PFSK-1 (cell line): ENCODE measurements at regions not wholly inside any gene's neighbourhood (a gene's known extent, or its start where the extent isn't known, plus 50 kb on each side); places are given as distances from the start of the nearest gene placed in this dataset.

Source experiments
- FOXP2 ChIP-seq: optimal IDR thresholded peaks from 2 replicates; pipeline ENCODE3; 2011; ENCODE audit warnings: borderline replicate concordance, control low read depth, inconsistent platforms; ENCODE audit not compliant: insufficient read depth; ENCODE audit errors: extremely low read length, extremely low read depth
- REST ChIP-seq, 2 experiments: IDR thresholded peaks; 2 replicates each; pipeline versions ENCODE4 v1.6.1 to v1.8.0; 2011 to 2012; ENCODE audit warnings: low read depth in 2 of 2, low read length in 2 of 2, control low read depth in 1 of 2, inconsistent platforms in 1 of 2, mild to moderate bottlenecking in 1 of 2, moderate library complexity in 1 of 2; ENCODE audit not compliant: insufficient read depth in 1 of 2
- TAF1 ChIP-seq: IDR thresholded peaks from 2 replicates; pipeline ENCODE4 v1.6.1; 2012; ENCODE audit warnings: low read length, control low read depth, borderline replicate concordance; ENCODE audit not compliant: insufficient read depth

GRCh38 chr1:116856312-116856711 lies 53.4 kb upstream of the PTGFRN start:
- TF ChIP-seq REST (IDR thresholded peaks at IDR 0.05; ENCODE audit: insufficient read depth in 1 of 2, low read depth in 2 of 2, low read length in 2 of 2) (no peak), TAF1 (no peak), FOXP2 (no peak)
